Left lung (tissue), 4 donors: ENCODE measurements at regions not wholly inside any gene's neighbourhood (a gene's known extent, or its start where the extent isn't known, plus 50 kb on each side); places are given as distances from the start of the nearest gene placed in this dataset.

Source experiments
- ATAC-seq: fragments of 200-7000 bp; cut with Tn5 transposase; one replicate; pipeline ENCODE4 v1.9.1; 2020; ENCODE audit warnings: moderate library complexity
- DNase-seq, 4 donors: peaks; one replicate each; pipeline ENCODE4 v3.0.0-alpha.2; 2013 to 2020
- H3K27ac ChIP-seq, 2 donors: fragments of 200-600 bp; sonication (generic) in 1 of 2; one replicate each; pipeline versions ENCODE4 v1.5.0 to v1.8.0; 2020 to 2021
- H3K27me3 ChIP-seq, 2 donors: fragments of 200-600 bp; sonication (generic) in 1 of 2; one replicate each; pipeline versions ENCODE4 v1.5.0 to v1.8.0; 2020 to 2021
- H3K36me3 ChIP-seq, 2 donors: fragments of 200-600 bp; sonication (generic) in 1 of 2; one replicate each; pipeline versions ENCODE4 v1.5.0 to v1.8.0; 2020 to 2021
- H3K4me1 ChIP-seq, 2 donors: fragments of 200-600 bp; one replicate each; pipeline ENCODE4 v1.8.0; 2021
- H3K4me3 ChIP-seq, 2 donors: fragments of 200-600 bp; sonication (generic) in 1 of 2; one replicate each; pipeline versions ENCODE4 v1.5.0 to v1.8.0; 2020 to 2021; ENCODE audit warnings: mild to moderate bottlenecking in 1 of 2
- H3K9me3 ChIP-seq, 2 donors: fragments of 200-600 bp; sonication (generic) in 1 of 2; one replicate each; pipeline versions ENCODE4 v1.5.0 to v1.8.0; 2020 to 2021
- CTCF ChIP-seq, 2 donors: fragments of 200-600 bp; sonication (generic) in 1 of 2; IDR thresholded peaks; one replicate each; pipeline versions ENCODE4 v1.5.0 to v1.8.0; 2021; ENCODE audit warnings: antibody characterized with exemption in 2 of 2
- intact Hi-C, 2 donors: fragments of 100-400 bp; cut with DNase I; formaldehyde crosslinking; loops; one replicate each; pipeline versions ENCODE4 v1.11.2 to v1.14.2; 2022
- donor health status: DM: no; HTN: yes; CAD: no.
- donor health status: DM: no; HTN: no; CAD: no.

- no peaks in the 10 kb centered on the region for H3K27me3 ChIP-seq
- no peak overlapping the region for H3K4me3 ChIP-seq
- no peaks in the 10 kb centered on the region for H3K36me3 ChIP-seq
- H3K4me1 ChIP-seq = no peaks in the 10 kb centered on the region
- no peak overlapping the region for H3K27ac ChIP-seq
- DNase-seq (peak in 1 of 4 donors; percentile 24), ATAC-seq (no peak)
- TF ChIP-seq CTCF (IDR thresholded peaks at IDR 0.05) = no peak
- intact Hi-C loops = no loop called here
- H3K9me3 ChIP-seq = peaks cover 0 to 15% of the 10 kb centered on the region in 2 donors
Measured at GRCh38 chr4:131441004-131441688, 1707.9 kb upstream of the PCDH10 start.

GRCh38 chr4:131447883-131448282 is 1701.2 kb upstream of the PCDH10 start:
- DNase-seq (no peak), ATAC-seq (no peak)
- no peak for TF ChIP-seq CTCF (IDR thresholded peaks at IDR 0.05)
- Histone ChIP-seq H3K27me3 (no peaks in the 10 kb centered on the region), H3K36me3 (no peaks in the 10 kb centered on the region), H3K27ac (no peak overlapping the region), H3K4me3 (no peak overlapping the region), H3K9me3 (no peaks in the 10 kb centered on the region), H3K4me1 (no peaks in the 10 kb centered on the region)
- intact Hi-C loops = no loop called here

- Histone ChIP-seq H3K36me3 (no peaks in the 10 kb centered on the region), H3K27me3 (no peaks in the 10 kb centered on the region), H3K4me3 (no peak overlapping the region), H3K4me1 (no peaks in the 10 kb centered on the region), H3K27ac (no peak overlapping the region), H3K9me3 (peaks cover 0 to 7% of the 10 kb centered on the region in 2 donors)
- DNase-seq (no peak), ATAC-seq (no peak)
- intact Hi-C loops = no loop called here
- no peak for TF ChIP-seq CTCF (IDR thresholded peaks at IDR 0.05)
Measured at GRCh38 chr4:131450572-131451209, 1698.4 kb upstream of the PCDH10 start.

GRCh38 chr4:131459430-131460101 is 1689.5 kb upstream of the PCDH10 start:
- no peak for DNase-seq
- intact Hi-C loops = no loop called here
- no peak for ATAC-seq
- no peak overlapping the region for H3K4me3 ChIP-seq
- no peaks in the 10 kb centered on the region for H3K27me3 ChIP-seq
- TF ChIP-seq CTCF (IDR thresholded peaks at IDR 0.05) = no peak
- H3K4me1 ChIP-seq = no peaks in the 10 kb centered on the region
- peaks cover 0 to 15% of the 10 kb centered on the region in 2 donors for H3K9me3 ChIP-seq
- no peak overlapping the region for H3K27ac ChIP-seq
- H3K36me3 ChIP-seq = no peaks in the 10 kb centered on the region

GRCh38 chr4:131470360-131470759 is 1678.7 kb upstream of the PCDH10 start:
- H3K4me3 ChIP-seq = no peak overlapping the region
- no peak for TF ChIP-seq CTCF (IDR thresholded peaks at IDR 0.05)
- intact Hi-C loops = no loop called here
- H3K36me3 ChIP-seq = no peaks in the 10 kb centered on the region
- ATAC-seq (no peak), DNase-seq (no peak)
- no peaks in the 10 kb centered on the region for H3K27me3 ChIP-seq
- H3K9me3 ChIP-seq = peaks cover 0 to 9% of the 10 kb centered on the region in 2 donors
- no peak overlapping the region for H3K27ac ChIP-seq
- H3K4me1 ChIP-seq = no peaks in the 10 kb centered on the region
